HG03432 (cell line): ENCODE measurements at regions not wholly inside any gene's neighbourhood (a gene's known extent, or its start where the extent isn't known, plus 50 kb on each side); places are given as distances from the start of the nearest gene placed in this dataset.
A peak's percentile ranks its signal among the peaks of the same experiment; 100 is the strongest.

Experiments used
- ATAC-seq: cut with Tn5 transposase; IDR thresholded peaks from one replicate; pipeline ENCODE4 v1.9.1; 2021; ENCODE audit warnings: mild to moderate bottlenecking, moderate library complexity; ENCODE audit not compliant: unreplicated experiment

GRCh38 chr3:107428051-107428858 is 51.0 kb downstream of the CCDC54 start:
- ATAC-seq = no peak

GRCh38 chr3:107429320-107430181 is 52.3 kb downstream of the CCDC54 start:
- ATAC-seq = peak; percentile 55

- ATAC-seq = no peak
These were observed 53.2 kb downstream of the CCDC54 start for GRCh38 chr3:107430214-107430995.

GRCh38 chr3:107430996-107431245 is 53.7 kb downstream of the CCDC54 start:
- peak; percentile 35 for ATAC-seq

GRCh38 chr3:107431246-107432012 is 54.2 kb downstream of the CCDC54 start:
- peak; percentile 77 for ATAC-seq

- no peak for ATAC-seq
These were observed 54.8 kb downstream of the CCDC54 start for GRCh38 chr3:107432013-107432515.

- no peak for ATAC-seq
These were observed 55.4 kb downstream of the CCDC54 start for GRCh38 chr3:107432646-107433045.

GRCh38 chr3:107436029-107436428 is 58.8 kb downstream of the CCDC54 start:
- ATAC-seq = no peak

GRCh38 chr3:107438671-107439070 is 61.4 kb downstream of the CCDC54 start:
- ATAC-seq = no peak

GRCh38 chr3:107441617-107442016 is 64.4 kb downstream of the CCDC54 start:
- ATAC-seq = no peak

GRCh38 chr3:107443461-107443860 is 66.2 kb downstream of the CCDC54 start:
- no peak for ATAC-seq

GRCh38 chr3:107446706-107447105 is 69.5 kb downstream of the CCDC54 start:
- peak; percentile 50 for ATAC-seq

- no peak for ATAC-seq
These were observed 72.4 kb upstream of the BBX start for GRCh38 chr3:107450254-107450893.

GRCh38 chr3:107452436-107452835 is 70.3 kb upstream of the BBX start:
- ATAC-seq = no peak

- no peak for ATAC-seq
These were observed 69.3 kb upstream of the BBX start for GRCh38 chr3:107453504-107453903.

- no peak for ATAC-seq
These were observed 67.1 kb upstream of the BBX start for GRCh38 chr3:107455621-107456020.

- no peak for ATAC-seq
These were observed 66.3 kb upstream of the BBX start for GRCh38 chr3:107456501-107456900.

- ATAC-seq = no peak
These were observed 63.9 kb upstream of the BBX start for GRCh38 chr3:107458871-107459270.

GRCh38 chr3:107461721-107462120 is 61.0 kb upstream of the BBX start:
- no peak for ATAC-seq

GRCh38 chr3:107464037-107464436 is 58.7 kb upstream of the BBX start:
- ATAC-seq = no peak
